ENCODE measurements at regions not wholly inside any gene's neighbourhood (a gene's known extent, or its start where the extent isn't known, plus 50 kb on each side); places are given as distances from the start of the nearest gene placed in this dataset.

DNA sequence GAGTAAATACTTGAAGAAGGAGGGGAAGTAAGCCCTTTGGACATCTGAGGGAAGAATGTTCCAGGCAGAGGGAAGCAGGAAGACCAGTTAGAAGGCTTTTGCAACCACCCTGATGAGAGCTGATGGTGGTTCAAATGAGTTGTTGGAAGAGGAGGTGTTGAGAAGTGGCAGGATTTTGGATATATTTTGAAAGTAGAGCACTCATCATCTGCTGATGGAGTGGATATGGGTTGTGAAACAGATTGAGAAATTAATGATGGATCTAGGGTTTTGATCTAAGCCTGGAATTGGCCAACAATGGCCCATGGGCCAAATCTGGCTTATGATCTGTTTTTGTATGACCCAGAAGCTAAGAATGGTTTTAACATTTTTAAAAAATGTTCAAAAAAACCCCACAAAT lies 230.7 kb downstream of the NDFIP2 start:
- Histone ChIP-seq H3K27ac (ENCODE audit: low read depth, low read length) (no peak overlapping the region), H3K36me3 (ENCODE audit: control insufficient read depth in 1 of 2, insufficient read depth in 2 of 2, low read length in 2 of 2) (no peaks in the 10 kb centered on the region), H3K9ac (ENCODE audit: low read depth in 1 of 2, low read length in 2 of 2) (no peak overlapping the region), H3K4me1 (ENCODE audit: control insufficient read depth in 1 of 2, insufficient read depth in 2 of 2, low read length in 2 of 2) (no peaks in the 10 kb centered on the region), H3K27me3 (ENCODE audit: control insufficient read depth in 1 of 2, insufficient read depth in 2 of 2, low read length in 2 of 2) (no peaks in the 10 kb centered on the region), H3K4me3 (ENCODE audit: low read depth in 1 of 2, low read length in 2 of 2) (no peak overlapping the region), H3K9me3 (ENCODE audit: control insufficient read depth in 1 of 2, low read length in 2 of 2) (no peaks in the 10 kb centered on the region)

DNA sequence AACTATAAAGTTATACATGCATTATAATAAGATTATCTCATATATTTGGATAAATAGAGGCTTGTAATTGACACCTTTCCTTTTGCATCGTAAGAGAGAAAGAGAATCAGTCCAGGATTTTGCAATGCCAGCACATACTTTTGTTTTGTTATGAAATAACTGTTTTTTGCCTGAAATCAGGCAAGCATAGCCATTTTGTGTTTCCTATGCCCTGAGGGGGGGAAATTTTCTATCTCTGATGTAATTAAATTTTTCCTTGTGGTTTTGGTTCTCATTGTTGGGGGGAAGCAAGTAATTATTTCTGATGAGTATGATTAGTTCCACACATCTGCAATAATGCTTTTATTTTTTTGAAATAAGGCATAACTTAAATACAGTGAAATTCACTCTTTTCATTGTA lies 229.4 kb downstream of the NDFIP2 start:
- no peaks in the 10 kb centered on the region for H3K4me1 ChIP-seq (ENCODE audit: control insufficient read depth in 1 of 2, insufficient read depth in 2 of 2, low read length in 2 of 2)
- no peaks in the 10 kb centered on the region for H3K27me3 ChIP-seq (ENCODE audit: control insufficient read depth in 1 of 2, insufficient read depth in 2 of 2, low read length in 2 of 2)
- no peaks in the 10 kb centered on the region for H3K9me3 ChIP-seq (ENCODE audit: control insufficient read depth in 1 of 2, low read length in 2 of 2)
- H3K36me3 ChIP-seq (ENCODE audit: control insufficient read depth in 1 of 2, insufficient read depth in 2 of 2, low read length in 2 of 2): no peaks in the 10 kb centered on the region
- no peak overlapping the region for H3K27ac ChIP-seq (ENCODE audit: low read depth, low read length)
- no peak overlapping the region for H3K4me3 ChIP-seq (ENCODE audit: low read depth in 1 of 2, low read length in 2 of 2)
- H3K9ac ChIP-seq (ENCODE audit: low read depth in 1 of 2, low read length in 2 of 2): no peak overlapping the region

DNA sequence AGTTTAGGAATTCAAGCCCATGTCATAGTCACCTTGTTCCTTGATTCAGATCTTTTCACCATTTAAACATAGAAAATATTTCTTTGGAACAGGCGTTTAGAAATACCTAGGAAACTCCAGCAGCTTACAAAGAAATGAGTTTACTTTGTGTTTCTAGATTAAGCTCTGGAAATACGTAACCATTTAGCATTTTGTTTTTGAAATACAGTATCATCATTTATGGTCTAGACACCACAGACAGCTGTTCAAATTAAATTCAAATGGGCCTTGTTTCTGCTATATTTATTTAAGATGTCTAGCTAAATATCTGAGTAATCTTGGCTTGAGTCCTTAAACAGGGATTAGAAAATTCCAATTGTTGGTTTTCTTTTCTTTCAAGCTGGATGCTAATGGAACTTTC lies 228.5 kb downstream of the NDFIP2 start:
- Histone ChIP-seq H3K9me3 (ENCODE audit: control insufficient read depth in 1 of 2, low read length in 2 of 2) (no peaks in the 10 kb centered on the region), H3K9ac (ENCODE audit: low read depth in 1 of 2, low read length in 2 of 2) (no peak overlapping the region), H3K4me1 (ENCODE audit: control insufficient read depth in 1 of 2, insufficient read depth in 2 of 2, low read length in 2 of 2) (no peaks in the 10 kb centered on the region), H3K27me3 (ENCODE audit: control insufficient read depth in 1 of 2, insufficient read depth in 2 of 2, low read length in 2 of 2) (no peaks in the 10 kb centered on the region), H3K4me3 (ENCODE audit: low read depth in 1 of 2, low read length in 2 of 2) (no peak overlapping the region), H3K27ac (ENCODE audit: low read depth, low read length) (no peak overlapping the region), H3K36me3 (ENCODE audit: control insufficient read depth in 1 of 2, insufficient read depth in 2 of 2, low read length in 2 of 2) (no peaks in the 10 kb centered on the region)

DNA sequence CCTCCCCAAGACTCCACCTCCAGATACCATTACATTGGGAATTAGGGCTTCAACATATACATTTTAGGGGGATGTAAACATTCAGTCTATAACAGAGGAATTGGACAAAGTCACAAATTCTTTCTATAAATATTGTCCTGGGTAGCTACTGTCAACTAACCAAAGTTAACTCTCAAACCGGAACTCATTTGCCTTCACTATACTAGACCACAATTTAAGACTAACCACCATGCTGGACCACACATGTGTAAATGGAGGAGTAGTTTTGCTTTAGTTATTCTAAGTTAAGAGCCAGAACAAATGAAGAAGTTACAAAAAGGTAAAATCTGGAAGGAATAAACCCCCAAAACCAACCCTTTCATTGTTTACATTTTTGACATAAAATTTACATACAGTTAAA lies 222.8 kb downstream of the NDFIP2 start:
- Histone ChIP-seq H3K36me3 (ENCODE audit: control insufficient read depth in 1 of 2, insufficient read depth in 2 of 2, low read length in 2 of 2) (no peaks in the 10 kb centered on the region), H3K27me3 (ENCODE audit: control insufficient read depth in 1 of 2, insufficient read depth in 2 of 2, low read length in 2 of 2) (no peaks in the 10 kb centered on the region), H3K27ac (ENCODE audit: low read depth, low read length) (no peak overlapping the region), H3K4me3 (ENCODE audit: low read depth in 1 of 2, low read length in 2 of 2) (no peak overlapping the region), H3K4me1 (ENCODE audit: control insufficient read depth in 1 of 2, insufficient read depth in 2 of 2, low read length in 2 of 2) (no peaks in the 10 kb centered on the region), H3K9ac (ENCODE audit: low read depth in 1 of 2, low read length in 2 of 2) (no peak overlapping the region), H3K9me3 (ENCODE audit: control insufficient read depth in 1 of 2, low read length in 2 of 2) (no peaks in the 10 kb centered on the region)

GRCh38 chr13:79695754-79696153 lies 214.8 kb downstream of the NDFIP2 start:
- Histone ChIP-seq H3K27ac (ENCODE audit: low read depth, low read length) (no peak overlapping the region), H3K4me1 (ENCODE audit: control insufficient read depth in 1 of 2, insufficient read depth in 2 of 2, low read length in 2 of 2) (no peaks in the 10 kb centered on the region), H3K4me3 (ENCODE audit: low read depth in 1 of 2, low read length in 2 of 2) (no peak overlapping the region), H3K9me3 (ENCODE audit: control insufficient read depth in 1 of 2, low read length in 2 of 2) (no peaks in the 10 kb centered on the region), H3K27me3 (ENCODE audit: control insufficient read depth in 1 of 2, insufficient read depth in 2 of 2, low read length in 2 of 2) (no peaks in the 10 kb centered on the region), H3K9ac (ENCODE audit: low read depth in 1 of 2, low read length in 2 of 2) (no peak overlapping the region), H3K36me3 (ENCODE audit: control insufficient read depth in 1 of 2, insufficient read depth in 2 of 2, low read length in 2 of 2) (no peaks in the 10 kb centered on the region)

DNA sequence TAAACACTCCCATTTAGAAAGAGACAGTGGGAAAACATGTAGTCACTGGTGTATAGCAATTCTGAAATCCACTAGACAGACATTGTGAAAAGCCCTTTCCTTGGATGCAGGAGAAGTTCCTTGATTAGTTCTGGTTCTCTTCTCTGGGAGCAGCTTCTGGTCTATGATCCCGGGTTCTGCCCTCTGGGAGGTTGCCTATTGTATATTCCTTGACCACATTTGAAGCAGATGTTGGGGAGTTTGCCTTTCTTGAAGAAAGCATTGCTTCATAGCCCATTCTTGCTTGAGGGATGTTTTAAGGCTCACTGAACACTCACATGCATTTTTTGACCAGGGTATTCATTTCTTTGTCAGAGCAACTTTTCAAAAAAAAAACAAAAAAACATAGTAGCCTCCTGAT lies 211.9 kb downstream of the NDFIP2 start:
- H3K27ac ChIP-seq (ENCODE audit: low read depth, low read length): no peak overlapping the region
- no peaks in the 10 kb centered on the region for H3K4me1 ChIP-seq (ENCODE audit: control insufficient read depth in 1 of 2, insufficient read depth in 2 of 2, low read length in 2 of 2)
- no peaks in the 10 kb centered on the region for H3K9me3 ChIP-seq (ENCODE audit: control insufficient read depth in 1 of 2, low read length in 2 of 2)
- no peak overlapping the region for H3K4me3 ChIP-seq (ENCODE audit: low read depth in 1 of 2, low read length in 2 of 2)
- no peaks in the 10 kb centered on the region for H3K36me3 ChIP-seq (ENCODE audit: control insufficient read depth in 1 of 2, insufficient read depth in 2 of 2, low read length in 2 of 2)
- H3K27me3 ChIP-seq (ENCODE audit: control insufficient read depth in 1 of 2, insufficient read depth in 2 of 2, low read length in 2 of 2): no peaks in the 10 kb centered on the region
- H3K9ac ChIP-seq (ENCODE audit: low read depth in 1 of 2, low read length in 2 of 2): no peak overlapping the region

GRCh38 chr13:79691826-79692225 lies 210.9 kb downstream of the NDFIP2 start:
- Histone ChIP-seq H3K4me3 (ENCODE audit: low read depth in 1 of 2, low read length in 2 of 2) (no peak overlapping the region), H3K9me3 (ENCODE audit: control insufficient read depth in 1 of 2, low read length in 2 of 2) (no peaks in the 10 kb centered on the region), H3K27ac (ENCODE audit: low read depth, low read length) (no peak overlapping the region), H3K4me1 (ENCODE audit: control insufficient read depth in 1 of 2, insufficient read depth in 2 of 2, low read length in 2 of 2) (no peaks in the 10 kb centered on the region), H3K27me3 (ENCODE audit: control insufficient read depth in 1 of 2, insufficient read depth in 2 of 2, low read length in 2 of 2) (no peaks in the 10 kb centered on the region), H3K36me3 (ENCODE audit: control insufficient read depth in 1 of 2, insufficient read depth in 2 of 2, low read length in 2 of 2) (no peaks in the 10 kb centered on the region), H3K9ac (ENCODE audit: low read depth in 1 of 2, low read length in 2 of 2) (no peak overlapping the region)

- no peaks in the 10 kb centered on the region for H3K4me1 ChIP-seq (ENCODE audit: control insufficient read depth in 1 of 2, insufficient read depth in 2 of 2, low read length in 2 of 2)
- H3K27me3 ChIP-seq (ENCODE audit: control insufficient read depth in 1 of 2, insufficient read depth in 2 of 2, low read length in 2 of 2): no peaks in the 10 kb centered on the region
- no peak overlapping the region for H3K9ac ChIP-seq (ENCODE audit: low read depth in 1 of 2, low read length in 2 of 2)
- no peak overlapping the region for H3K27ac ChIP-seq (ENCODE audit: low read depth, low read length)
- no peak overlapping the region for H3K4me3 ChIP-seq (ENCODE audit: low read depth in 1 of 2, low read length in 2 of 2)
- H3K36me3 ChIP-seq (ENCODE audit: control insufficient read depth in 1 of 2, insufficient read depth in 2 of 2, low read length in 2 of 2): no peaks in the 10 kb centered on the region
- no peaks in the 10 kb centered on the region for H3K9me3 ChIP-seq (ENCODE audit: control insufficient read depth in 1 of 2, low read length in 2 of 2)
Measured at GRCh38 chr13:79688741-79689140, 207.8 kb downstream of the NDFIP2 start.

DNA sequence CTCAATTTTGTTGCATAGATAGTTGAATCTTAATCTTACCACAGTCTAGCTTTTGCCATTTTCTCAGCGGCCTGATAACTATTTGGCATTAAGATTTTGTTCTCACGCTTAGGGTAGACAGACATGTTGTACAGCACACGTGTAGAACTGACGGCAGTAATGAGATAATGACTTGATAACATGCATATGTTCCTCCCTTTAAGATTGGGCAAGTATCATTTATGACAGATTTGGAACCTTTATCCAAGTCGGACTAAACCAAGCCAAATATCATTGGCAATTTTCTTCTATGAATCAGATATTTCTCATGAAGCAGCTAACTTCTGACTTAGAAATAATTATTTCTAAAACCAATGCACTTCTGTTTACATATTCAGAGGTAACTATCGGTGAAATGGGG lies 205.5 kb downstream of the NDFIP2 start:
- no peaks in the 10 kb centered on the region for H3K4me1 ChIP-seq (ENCODE audit: control insufficient read depth in 1 of 2, insufficient read depth in 2 of 2, low read length in 2 of 2)
- no peak overlapping the region for H3K4me3 ChIP-seq (ENCODE audit: low read depth in 1 of 2, low read length in 2 of 2)
- H3K27me3 ChIP-seq (ENCODE audit: control insufficient read depth in 1 of 2, insufficient read depth in 2 of 2, low read length in 2 of 2): no peaks in the 10 kb centered on the region
- H3K9ac ChIP-seq (ENCODE audit: low read depth in 1 of 2, low read length in 2 of 2): no peak overlapping the region
- peaks cover 0 to 2% of the 10 kb centered on the region in 2 donors for H3K9me3 ChIP-seq (ENCODE audit: control insufficient read depth in 1 of 2, low read length in 2 of 2)
- H3K27ac ChIP-seq (ENCODE audit: low read depth, low read length): no peak overlapping the region
- no peaks in the 10 kb centered on the region for H3K36me3 ChIP-seq (ENCODE audit: control insufficient read depth in 1 of 2, insufficient read depth in 2 of 2, low read length in 2 of 2)

- Histone ChIP-seq H3K27me3 (ENCODE audit: control insufficient read depth in 1 of 2, insufficient read depth in 2 of 2, low read length in 2 of 2) (no peaks in the 10 kb centered on the region), H3K4me3 (ENCODE audit: low read depth in 1 of 2, low read length in 2 of 2) (no peak overlapping the region), H3K9me3 (ENCODE audit: control insufficient read depth in 1 of 2, low read length in 2 of 2) (peaks cover 0 to 2% of the 10 kb centered on the region in 2 donors), H3K9ac (ENCODE audit: low read depth in 1 of 2, low read length in 2 of 2) (no peak overlapping the region), H3K27ac (ENCODE audit: low read depth, low read length) (no peak overlapping the region), H3K4me1 (ENCODE audit: control insufficient read depth in 1 of 2, insufficient read depth in 2 of 2, low read length in 2 of 2) (no peaks in the 10 kb centered on the region), H3K36me3 (ENCODE audit: control insufficient read depth in 1 of 2, insufficient read depth in 2 of 2, low read length in 2 of 2) (no peaks in the 10 kb centered on the region)
Measured at GRCh38 chr13:79684371-79684770, 203.4 kb downstream of the NDFIP2 start.

- Histone ChIP-seq H3K4me3 (ENCODE audit: low read depth in 1 of 2, low read length in 2 of 2) (no peak overlapping the region), H3K36me3 (ENCODE audit: control insufficient read depth in 1 of 2, insufficient read depth in 2 of 2, low read length in 2 of 2) (no peaks in the 10 kb centered on the region), H3K9me3 (ENCODE audit: control insufficient read depth in 1 of 2, low read length in 2 of 2) (peaks cover 0 to 2% of the 10 kb centered on the region in 2 donors), H3K27ac (ENCODE audit: low read depth, low read length) (no peak overlapping the region), H3K4me1 (ENCODE audit: control insufficient read depth in 1 of 2, insufficient read depth in 2 of 2, low read length in 2 of 2) (no peaks in the 10 kb centered on the region), H3K27me3 (ENCODE audit: control insufficient read depth in 1 of 2, insufficient read depth in 2 of 2, low read length in 2 of 2) (no peaks in the 10 kb centered on the region), H3K9ac (ENCODE audit: low read depth in 1 of 2, low read length in 2 of 2) (no peak overlapping the region)
Measured at GRCh38 chr13:79682164-79682563, 201.2 kb downstream of the NDFIP2 start.
